BE2C (cell line): ENCODE measurements at regions not wholly inside any gene's neighbourhood (a gene's known extent, or its start where the extent isn't known, plus 50 kb on each side); places are given as distances from the start of the nearest gene placed in this dataset.

Source experiments
- DNase-seq: peaks from one replicate; pipeline ENCODE4 v3.0.0-alpha.2; 2020
- H3K27me3 ChIP-seq: fragments of 250-450 bp; sonication (Bioruptor Pico); 2 replicates; pipeline ENCODE4 v1.5.1; 2020; ENCODE audit warnings: mild to moderate bottlenecking
- H3K36me3 ChIP-seq: fragments of 250-450 bp; sonication (Bioruptor Pico); 2 replicates; pipeline ENCODE4 v1.5.1; 2020; ENCODE audit warnings: mild to moderate bottlenecking
- H3K4me1 ChIP-seq: fragments of 250-450 bp; sonication (Bioruptor Pico); 2 replicates; pipeline ENCODE4 v1.5.1; 2020
- H3K4me3 ChIP-seq: 2 replicates; pipeline ENCODE4 v1.5.1; 2011; ENCODE audit warnings: low read depth, low read length
- H3K9me3 ChIP-seq: fragments of 250-450 bp; sonication (Bioruptor Pico); 2 replicates; pipeline ENCODE4 v1.5.1; 2020
- TF ChIP-seq, protein P1 (sequence below): IDR thresholded peaks from 2 replicates; pipeline ENCODE4 v1.5.1; 2012; ENCODE audit warnings: mild to moderate bottlenecking, low read depth, low read length

DNA sequence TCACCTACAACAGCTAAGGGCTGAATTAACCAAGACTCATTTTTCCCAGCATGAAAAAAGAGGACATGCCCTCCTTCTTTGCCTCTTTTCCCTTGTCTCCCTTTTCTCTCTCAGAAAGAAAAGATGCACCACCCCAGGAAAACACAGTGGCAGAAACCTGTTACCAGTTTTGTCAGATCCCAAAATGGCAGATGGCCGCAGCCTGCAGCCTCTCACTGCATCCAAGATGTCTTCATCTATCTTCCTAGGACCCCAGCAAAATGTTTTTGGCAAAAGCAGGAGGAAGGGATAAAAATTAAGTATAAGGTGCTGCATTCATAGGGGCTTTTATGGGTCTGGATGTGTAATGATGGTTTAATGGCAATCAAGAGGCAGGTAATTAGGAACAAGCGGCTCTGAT lies 266.6 kb upstream of the NPVF start:
- Histone ChIP-seq H3K4me3 (no peak overlapping the region), H3K36me3 (no peaks in the 10 kb centered on the region), H3K9me3 (no peaks in the 10 kb centered on the region), H3K27me3 (no peaks in the 10 kb centered on the region), H3K4me1 (no peaks in the 10 kb centered on the region; the same call in 1 of the 2 replicates)
- TF ChIP-seq, protein P1, sequence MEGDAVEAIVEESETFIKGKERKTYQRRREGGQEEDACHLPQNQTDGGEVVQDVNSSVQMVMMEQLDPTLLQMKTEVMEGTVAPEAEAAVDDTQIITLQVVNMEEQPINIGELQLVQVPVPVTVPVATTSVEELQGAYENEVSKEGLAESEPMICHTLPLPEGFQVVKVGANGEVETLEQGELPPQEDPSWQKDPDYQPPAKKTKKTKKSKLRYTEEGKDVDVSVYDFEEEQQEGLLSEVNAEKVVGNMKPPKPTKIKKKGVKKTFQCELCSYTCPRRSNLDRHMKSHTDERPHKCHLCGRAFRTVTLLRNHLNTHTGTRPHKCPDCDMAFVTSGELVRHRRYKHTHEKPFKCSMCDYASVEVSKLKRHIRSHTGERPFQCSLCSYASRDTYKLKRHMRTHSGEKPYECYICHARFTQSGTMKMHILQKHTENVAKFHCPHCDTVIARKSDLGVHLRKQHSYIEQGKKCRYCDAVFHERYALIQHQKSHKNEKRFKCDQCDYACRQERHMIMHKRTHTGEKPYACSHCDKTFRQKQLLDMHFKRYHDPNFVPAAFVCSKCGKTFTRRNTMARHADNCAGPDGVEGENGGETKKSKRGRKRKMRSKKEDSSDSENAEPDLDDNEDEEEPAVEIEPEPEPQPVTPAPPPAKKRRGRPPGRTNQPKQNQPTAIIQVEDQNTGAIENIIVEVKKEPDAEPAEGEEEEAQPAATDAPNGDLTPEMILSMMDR, result no peak
- DNase-seq, result no peak

- Histone ChIP-seq H3K9me3 (no peaks in the 10 kb centered on the region), H3K4me3 (no peak overlapping the region), H3K36me3 (no peaks in the 10 kb centered on the region), H3K27me3 (no peaks in the 10 kb centered on the region), H3K4me1 (no peaks in the 10 kb centered on the region; the same call in 1 of the 2 replicates)
- no peak for DNase-seq
- TF ChIP-seq, protein P1, result no peak
Measured at GRCh38 chr7:25495342-25496250, 267.3 kb upstream of the NPVF start.

- TF ChIP-seq, protein P1, result no peak
- no peaks in the 10 kb centered on the region; the same call in 1 of the 2 replicates for H3K4me1 ChIP-seq
- H3K27me3 ChIP-seq, result no peaks in the 10 kb centered on the region
- H3K9me3 ChIP-seq, result no peaks in the 10 kb centered on the region
- no peaks in the 10 kb centered on the region for H3K36me3 ChIP-seq
- no peak overlapping the region for H3K4me3 ChIP-seq
- DNase-seq, result no peak
Measured at GRCh38 chr7:25496476-25497368, 268.4 kb upstream of the NPVF start.

GRCh38 chr7:25500393-25500921 lies 272.2 kb upstream of the NPVF start:
- H3K9me3 ChIP-seq, result no peaks in the 10 kb centered on the region
- H3K4me1 ChIP-seq, result no peaks in the 10 kb centered on the region; the same call in 1 of the 2 replicates
- H3K36me3 ChIP-seq, result no peaks in the 10 kb centered on the region
- TF ChIP-seq, protein P1, result no peak
- H3K27me3 ChIP-seq, result no peaks in the 10 kb centered on the region
- no peak overlapping the region for H3K4me3 ChIP-seq
- no peak for DNase-seq

GRCh38 chr7:25503306-25503705 lies 275.0 kb upstream of the NPVF start:
- no peak for DNase-seq
- no peaks in the 10 kb centered on the region for H3K27me3 ChIP-seq
- H3K4me3 ChIP-seq, result no peak overlapping the region
- no peaks in the 10 kb centered on the region for H3K9me3 ChIP-seq
- H3K36me3 ChIP-seq, result no peaks in the 10 kb centered on the region
- TF ChIP-seq, protein P1, result no peak
- H3K4me1 ChIP-seq, result no peaks in the 10 kb centered on the region
